ENCODE measurements at regions not wholly inside any gene's neighbourhood (a gene's known extent, or its start where the extent isn't known, plus 50 kb on each side); places are given as distances from the start of the nearest gene placed in this dataset.

DNA sequence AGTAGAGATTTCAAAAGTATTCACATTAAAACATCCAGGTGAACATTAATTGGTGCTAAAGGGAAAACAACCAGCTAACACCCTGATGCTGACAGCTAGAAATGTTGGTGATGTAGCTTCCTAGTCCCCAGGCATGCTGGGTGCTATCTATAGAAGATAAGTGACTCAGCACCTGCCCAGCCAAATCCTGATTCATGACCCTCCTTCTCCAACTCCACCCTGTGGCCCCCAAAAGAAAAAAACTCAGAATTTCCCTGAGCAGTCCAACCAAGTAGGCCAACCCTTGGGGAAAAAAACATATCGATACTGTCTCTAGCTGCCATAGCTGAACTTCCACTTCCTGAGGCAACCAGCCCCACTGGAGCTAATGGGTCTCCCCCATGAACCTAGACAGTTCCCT, 197.6 kb upstream of the KLF3 start:
- TF ChIP-seq, protein P1, sequence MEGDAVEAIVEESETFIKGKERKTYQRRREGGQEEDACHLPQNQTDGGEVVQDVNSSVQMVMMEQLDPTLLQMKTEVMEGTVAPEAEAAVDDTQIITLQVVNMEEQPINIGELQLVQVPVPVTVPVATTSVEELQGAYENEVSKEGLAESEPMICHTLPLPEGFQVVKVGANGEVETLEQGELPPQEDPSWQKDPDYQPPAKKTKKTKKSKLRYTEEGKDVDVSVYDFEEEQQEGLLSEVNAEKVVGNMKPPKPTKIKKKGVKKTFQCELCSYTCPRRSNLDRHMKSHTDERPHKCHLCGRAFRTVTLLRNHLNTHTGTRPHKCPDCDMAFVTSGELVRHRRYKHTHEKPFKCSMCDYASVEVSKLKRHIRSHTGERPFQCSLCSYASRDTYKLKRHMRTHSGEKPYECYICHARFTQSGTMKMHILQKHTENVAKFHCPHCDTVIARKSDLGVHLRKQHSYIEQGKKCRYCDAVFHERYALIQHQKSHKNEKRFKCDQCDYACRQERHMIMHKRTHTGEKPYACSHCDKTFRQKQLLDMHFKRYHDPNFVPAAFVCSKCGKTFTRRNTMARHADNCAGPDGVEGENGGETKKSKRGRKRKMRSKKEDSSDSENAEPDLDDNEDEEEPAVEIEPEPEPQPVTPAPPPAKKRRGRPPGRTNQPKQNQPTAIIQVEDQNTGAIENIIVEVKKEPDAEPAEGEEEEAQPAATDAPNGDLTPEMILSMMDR (IDR thresholded peaks at IDR 0.05), result no peak
- no peak for TF ChIP-seq POLR2A (IDR thresholded peaks at IDR 0.05)
